NCI-H1436 (cell line): ENCODE measurements at regions not wholly inside any gene's neighbourhood (a gene's known extent, or its start where the extent isn't known, plus 50 kb on each side); places are given as distances from the start of the nearest gene placed in this dataset.

Experiments
- DNase-seq: peaks from one replicate; lab custom pipeline; 2025; lab: John Stamatoyannopoulos, UW

DNA sequence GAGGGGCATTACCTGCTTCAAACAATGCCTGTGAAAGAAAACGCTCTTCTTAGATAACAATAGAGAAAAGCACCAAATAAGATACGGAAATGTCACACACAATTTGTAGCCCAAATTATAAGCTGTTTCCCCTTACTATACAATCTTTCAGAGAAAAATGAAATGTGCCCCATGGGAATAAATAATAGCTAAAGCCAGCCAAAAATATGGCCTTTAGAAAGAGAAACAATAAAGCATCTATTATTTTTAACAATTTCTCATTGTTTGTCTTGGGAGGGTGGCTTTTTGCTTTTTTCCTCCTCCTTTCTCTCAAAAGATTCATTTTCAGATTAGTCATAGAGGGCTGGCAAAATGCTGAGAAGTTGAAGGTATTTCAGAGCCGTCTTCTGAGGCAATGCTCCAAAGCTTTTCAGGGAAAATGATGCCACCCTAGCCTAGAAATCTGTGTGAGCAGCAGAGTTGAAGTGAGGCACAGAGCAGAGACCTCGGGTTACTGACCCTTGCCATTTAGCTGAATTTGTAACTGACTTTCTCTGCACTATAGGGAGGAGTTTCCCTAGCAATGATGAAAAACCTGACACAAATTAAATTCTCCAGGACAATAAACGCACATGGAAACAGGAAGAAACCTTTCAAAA is 86.3 kb upstream of the PRICKLE2 start:
- no peak for DNase-seq

DNA sequence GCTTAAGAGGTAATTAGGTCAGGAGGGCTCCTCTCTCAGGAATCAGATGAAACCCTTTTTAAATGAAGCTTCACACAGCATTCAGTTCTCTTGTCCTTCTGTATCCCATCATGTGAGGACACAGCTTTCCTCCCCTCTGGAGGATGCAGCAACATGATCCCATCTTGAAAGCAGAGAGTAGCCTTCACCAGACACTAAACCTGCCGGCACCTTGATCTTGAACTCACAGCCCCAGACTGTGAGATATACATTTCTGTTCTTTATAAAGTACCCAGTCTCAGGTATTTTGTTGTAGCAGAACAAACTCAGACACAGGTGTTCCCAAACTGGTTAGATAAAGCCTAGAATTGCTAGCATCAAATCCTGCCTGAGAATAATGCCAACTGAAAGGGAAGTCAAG is 83.7 kb upstream of the PRICKLE2 start:
- no peak for DNase-seq

DNA sequence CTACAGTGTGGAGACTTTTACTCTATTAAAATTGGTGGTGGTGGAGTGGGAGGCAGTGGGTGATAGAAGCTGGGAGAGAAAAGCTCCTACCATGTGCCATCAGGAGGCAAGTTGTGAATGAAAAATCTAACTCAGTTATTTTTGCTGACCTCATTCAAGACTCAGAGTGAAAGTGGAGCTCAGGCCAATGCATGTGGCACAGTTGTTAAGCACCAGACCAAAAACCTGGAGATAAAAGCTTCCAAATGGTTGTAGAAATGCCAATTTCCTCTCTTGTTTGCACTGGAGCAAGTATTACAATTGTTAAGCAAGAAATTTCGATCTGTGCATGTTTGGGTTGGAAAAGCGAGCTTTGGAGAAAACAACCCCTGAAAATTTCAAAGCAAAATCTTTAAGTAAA is 81.5 kb upstream of the PRICKLE2 start:
- DNase-seq, result no peak

DNA sequence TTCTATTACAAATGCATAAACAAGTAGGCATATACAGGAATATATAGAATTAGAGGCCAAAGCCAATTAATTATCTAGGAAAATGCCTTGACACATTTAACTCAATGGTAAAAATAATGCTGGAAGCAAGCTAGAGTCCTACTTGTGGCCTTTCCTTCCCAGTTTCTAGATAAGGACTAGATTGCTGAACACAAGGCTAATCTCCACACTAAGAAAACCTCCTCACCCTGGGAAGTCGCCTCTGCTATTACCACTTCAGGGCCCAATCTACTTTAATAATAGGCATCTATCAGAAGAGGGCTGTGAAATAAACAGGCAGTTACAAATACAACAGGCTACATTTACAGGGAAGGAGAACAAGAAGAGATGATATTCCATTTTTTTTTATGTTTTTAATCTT is 80.5 kb upstream of the PRICKLE2 start:
- DNase-seq, result no peak

DNA sequence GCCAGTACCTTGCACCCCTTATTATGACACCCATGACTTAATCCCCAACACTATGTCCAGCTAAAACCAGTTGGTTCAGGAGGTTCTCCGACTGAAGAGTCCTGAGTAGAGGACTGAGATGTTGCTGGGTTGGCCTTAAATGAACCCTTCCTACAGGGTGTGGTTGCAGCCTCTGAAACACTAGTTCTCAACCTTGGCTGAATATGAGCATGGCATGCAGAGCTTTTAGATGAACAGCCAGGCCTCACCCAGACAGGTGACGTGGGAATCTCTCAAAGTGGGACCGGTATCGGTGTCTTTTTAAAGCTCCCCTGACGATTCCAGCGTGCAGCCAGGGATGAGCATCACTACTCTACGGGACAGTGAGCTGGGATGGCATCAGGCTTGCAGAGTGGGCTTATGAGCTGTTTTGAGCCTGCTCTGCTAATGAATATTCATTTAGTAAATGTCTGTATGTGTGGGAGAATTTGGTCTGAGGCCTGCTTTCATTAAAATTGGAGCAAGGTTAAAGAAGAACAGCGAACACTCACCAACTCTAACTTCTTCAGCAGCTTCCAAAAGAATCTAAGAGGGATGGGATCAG is 79.7 kb upstream of the PRICKLE2 start:
- no peak for DNase-seq

DNA sequence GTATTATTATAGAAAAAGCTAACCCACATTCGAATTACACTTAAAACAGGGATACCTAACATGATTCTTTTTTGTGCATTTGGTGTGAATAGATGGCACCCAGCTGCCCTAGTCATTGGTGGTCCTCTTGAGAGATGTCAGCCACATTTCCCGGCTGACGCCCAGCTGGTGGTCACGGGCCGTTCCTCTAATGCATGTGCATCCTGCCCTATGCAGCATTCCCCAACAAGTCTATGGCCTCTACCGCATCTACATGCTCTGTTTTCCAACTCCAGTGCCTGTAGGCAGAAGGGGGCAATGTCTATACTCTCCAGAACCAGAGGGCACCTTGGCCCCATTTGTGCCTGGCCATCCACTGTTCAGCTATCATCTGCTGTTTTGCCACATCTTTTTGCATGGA is 78.6 kb upstream of the PRICKLE2 start:
- no peak for DNase-seq

DNA sequence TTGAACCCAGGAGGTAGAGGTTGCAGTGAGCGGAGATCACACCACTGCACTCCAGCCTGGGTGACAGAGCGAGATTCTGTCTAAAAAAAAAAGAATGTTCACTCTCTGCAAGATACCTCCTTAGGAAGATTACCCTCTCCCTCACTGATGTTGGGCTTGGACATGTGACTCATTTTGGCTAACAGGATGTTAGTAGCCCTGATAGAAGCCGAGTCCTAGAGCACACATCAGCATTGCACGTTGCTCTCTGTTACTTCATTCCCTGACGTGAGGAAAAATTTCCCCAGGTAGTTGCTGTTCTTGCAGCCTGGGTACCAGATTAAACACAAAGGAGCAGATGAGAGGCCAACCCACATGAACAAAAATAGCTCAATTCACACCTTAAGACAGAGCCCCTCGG is 78.1 kb upstream of the PRICKLE2 start:
- no peak for DNase-seq

DNA sequence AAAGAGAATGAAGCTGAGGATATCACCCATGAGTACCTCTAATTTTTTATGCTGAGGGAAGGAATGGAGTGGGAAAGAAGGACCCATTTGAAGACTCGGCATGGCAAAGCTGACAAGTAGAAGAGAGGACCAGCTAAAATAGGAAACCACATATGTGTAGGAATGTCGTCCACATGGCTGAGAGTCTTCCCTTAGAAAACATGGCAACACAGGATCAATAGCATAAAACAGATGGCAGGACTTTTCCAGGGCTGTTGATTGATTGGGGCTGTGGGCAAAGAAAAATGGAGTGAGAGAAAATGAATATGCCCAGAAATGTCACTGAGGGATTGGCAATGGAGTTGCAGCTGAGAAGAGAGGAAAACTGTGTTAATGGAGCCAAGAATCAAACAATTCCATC is 76.2 kb upstream of the PRICKLE2 start:
- no peak for DNase-seq

DNA sequence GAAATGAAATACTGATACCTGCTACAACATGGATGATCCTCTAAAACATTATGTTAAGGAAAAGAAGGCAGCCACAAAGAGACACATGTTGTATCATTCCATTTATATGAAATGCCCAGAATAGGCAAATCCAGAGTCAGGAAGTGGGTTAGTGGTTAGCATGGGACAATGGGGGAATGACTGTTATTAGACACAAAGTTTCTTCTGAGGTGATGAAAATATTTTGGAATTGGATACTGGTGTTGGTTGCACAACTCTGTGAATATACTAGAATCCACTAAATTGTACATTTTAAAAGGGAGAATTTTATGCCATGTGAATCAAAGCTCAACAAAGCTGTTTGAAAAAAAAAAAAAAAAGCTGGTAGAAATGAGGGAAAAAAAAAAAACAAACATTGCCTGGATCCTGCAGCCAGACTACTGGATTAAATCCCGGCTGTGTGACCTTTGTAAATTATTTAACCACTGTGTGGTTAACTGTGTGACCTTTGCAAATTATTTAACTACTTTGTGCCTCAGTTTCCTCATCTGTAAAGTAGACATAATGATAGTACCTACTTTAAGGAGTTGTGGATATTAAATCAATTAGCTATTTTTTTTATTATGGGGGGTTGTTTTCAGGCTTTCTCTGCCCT is 75.6 kb upstream of the PRICKLE2 start:
- no peak for DNase-seq

DNA sequence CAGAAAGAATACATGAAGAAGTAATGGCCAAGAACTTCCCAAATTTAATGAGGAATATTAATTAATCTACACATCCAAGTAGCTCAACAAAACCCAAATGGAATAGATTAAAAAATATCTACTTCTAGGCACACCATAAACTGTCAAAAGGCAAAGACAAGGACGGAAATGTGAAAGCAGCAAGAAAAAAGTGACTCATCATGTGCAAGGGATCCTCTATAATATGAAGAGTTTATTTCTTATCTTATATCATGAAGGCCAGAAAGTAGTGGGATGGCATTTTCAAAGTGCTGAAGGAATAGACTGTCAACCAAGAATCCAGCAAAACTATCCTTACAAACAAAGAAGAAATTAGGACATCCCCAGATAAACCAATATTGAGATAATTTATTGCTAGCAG is 73.9 kb upstream of the PRICKLE2 start:
- no peak for DNase-seq

DNA sequence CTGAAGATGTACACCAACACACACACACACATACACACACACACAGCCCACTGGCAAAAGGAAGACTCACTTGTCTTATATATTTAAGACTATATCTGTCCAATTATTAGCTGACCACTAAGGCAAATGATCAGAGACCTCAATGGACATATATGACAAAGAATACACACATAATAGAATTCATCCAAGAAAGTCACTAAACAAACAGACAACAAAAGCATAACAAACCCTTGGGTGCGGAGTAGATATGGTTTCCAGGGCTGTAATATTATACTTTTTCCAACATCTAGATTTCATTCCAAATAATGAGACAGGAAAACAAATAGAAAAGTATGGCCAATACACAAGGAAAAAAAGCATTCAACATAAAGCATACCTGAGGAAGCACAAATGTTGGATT is 72.3 kb upstream of the PRICKLE2 start:
- no peak for DNase-seq

DNA sequence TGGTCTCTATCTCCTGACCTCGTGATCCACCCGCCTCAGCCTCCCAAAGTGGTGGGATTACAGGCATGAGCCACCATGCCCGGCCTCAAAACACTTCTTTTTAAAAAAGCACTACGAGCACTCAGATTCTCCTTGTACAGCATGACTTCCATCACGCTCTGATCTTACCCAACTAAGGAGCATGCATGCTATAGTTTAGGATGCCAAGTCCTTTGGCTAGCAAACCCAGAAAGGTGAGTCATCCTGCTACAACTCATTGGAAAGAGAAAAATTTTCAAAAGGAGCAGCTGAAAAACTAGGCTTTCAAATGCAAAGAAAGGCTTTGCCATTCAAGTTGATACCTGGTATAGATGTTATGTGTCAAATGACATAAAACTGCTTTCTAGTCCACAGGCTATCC is 70.3 kb upstream of the PRICKLE2 start:
- DNase-seq, result no peak

DNA sequence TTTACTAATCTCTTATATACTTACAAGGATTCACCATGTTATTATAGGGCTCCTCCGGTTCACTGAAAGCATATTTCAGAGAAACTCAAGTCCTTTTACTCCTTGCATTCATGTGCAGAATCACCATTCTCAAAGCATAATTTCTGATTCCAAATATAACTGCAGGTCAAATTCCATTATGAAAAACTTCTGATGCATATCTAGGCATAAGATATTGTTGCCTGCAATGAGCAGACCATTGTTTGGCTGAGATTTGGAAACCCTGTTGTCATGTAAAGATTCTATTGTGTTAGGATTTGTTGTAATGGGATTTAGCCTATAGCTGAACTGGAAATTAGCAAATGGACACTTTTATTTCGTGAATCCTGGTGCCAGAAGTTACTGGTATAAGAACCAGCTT is 69.5 kb upstream of the PRICKLE2 start:
- DNase-seq, result no peak

DNA sequence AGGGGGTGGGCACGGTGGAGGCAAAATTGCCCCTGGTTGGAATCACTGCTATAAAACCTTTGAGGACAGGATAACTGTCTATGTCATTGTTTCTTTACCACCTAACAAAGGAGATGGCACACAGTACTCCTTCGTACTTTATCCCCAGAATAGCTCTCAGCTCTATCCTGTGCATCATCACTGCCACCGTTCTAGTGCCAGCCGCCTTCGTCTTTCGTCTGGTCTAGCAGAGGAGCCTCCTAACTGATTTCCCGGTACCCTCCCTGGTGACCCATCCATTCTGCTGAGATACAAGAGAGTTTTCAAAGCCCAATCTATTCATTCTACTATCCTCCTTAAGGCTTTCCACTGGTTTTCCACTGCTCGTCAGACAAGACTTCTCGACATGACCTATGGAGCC is 67.9 kb upstream of the PRICKLE2 start:
- no peak for DNase-seq

DNA sequence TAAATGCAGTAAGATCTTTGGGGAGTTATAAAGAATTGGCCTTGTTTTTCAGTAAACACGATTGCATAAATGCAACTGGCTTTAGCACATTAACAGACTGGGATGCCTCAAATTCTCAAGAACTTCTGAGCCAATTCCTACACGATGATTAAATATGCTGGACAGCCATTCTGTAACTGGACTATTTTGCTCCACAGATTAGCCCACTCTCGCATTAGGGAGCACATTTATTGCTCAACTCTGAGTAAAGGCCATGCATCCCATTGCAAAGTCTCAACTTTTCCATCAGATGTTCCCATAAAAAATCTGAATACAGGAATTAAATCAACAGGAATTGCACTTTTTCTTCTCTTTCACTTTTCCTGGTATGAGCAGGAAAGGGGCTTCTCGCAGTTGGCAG is 66.7 kb upstream of the PRICKLE2 start:
- DNase-seq, result no peak

DNA sequence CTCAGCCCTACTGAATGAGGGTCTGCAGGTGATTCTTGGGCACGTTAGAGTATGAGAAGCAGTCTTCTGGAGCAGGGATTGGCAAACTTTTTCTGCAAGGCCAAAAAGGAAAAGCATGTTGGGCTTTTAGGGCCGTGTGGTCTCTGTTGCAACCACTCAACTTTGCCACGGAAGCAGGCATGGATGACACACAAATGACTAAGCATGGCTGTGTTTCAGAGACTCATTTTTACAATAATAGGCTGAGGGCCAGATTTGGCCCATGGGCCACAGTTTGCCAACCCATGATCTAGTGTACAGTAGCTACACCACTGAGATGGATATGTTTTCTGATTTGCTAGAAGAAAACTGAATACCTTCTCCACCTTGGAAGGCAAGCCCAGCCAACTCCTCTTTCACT is 66.1 kb upstream of the PRICKLE2 start:
- no peak for DNase-seq

DNA sequence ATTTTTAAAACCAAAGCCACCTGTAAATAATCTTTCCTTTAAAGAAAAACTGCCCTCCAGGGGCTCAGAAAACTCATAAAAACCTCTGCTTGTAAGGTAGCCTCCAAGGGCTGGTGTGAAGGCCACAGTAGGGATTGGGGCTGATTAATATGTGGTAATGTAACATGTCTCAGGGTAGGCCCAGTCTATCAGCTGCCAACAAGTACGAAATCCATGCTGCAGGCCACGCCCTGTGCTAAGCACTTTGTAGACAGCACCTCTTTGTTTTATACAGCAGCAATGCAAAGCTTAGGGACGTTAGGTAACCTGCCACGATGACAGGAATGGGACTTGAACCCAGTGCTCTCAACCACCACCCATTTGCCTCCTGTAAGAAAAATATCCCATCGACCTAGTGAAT is 65.6 kb upstream of the PRICKLE2 start:
- no peak for DNase-seq

DNA sequence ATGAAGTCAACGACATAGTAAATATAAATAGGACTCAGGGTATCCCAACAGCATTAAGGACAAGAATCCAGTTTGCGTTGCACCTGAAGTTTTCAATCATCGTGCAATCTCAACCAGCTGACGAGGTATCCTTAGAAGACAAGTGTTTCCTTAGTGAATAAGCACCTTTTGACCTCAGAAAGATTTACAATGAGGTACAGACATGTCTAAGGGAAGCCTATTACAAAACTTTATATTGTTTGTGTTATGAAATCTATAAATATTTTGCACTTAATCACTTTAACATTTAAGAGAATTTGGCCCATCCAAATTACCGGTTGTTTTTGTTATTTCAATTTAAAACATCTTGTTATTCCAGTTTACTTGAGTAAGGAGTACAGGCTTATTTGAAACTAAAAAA is 64.9 kb upstream of the PRICKLE2 start:
- no peak for DNase-seq

DNA sequence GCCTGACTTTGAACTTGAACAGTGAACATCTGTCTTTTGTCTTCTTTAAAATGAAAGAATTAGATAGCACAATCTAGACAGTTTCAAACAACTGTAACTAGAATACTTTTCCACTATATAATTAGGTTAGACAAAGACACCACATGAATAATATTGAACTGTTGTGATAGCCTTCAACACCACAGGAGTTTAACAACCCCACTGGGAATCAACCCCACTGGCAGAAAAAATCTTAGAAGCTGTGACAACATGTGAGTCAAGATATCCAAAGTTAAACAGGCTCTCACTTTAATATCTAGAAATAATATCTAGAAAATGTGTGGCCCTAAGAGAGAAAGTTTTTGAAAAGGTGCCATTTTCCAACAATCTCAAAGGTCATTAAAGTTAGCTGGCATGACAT is 64.4 kb upstream of the PRICKLE2 start:
- no peak for DNase-seq

DNA sequence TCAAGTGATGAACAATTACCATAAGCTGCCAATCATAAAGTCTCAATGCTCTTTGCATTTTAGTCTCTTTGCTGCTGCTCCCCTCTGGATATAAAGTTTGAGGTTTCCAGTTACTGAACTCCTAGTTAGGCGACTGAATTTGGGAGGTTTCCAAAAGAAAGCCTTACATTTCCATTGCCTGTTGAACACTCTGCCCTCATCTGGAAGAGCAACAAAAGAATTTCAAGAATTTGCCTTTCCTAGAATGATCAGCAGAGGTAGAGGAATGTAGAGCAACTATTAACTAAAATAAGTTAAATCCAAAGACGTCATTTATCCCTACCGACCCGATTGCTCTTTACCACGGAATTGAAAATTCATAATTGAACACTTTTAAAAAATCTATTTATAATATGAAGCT is 53.4 kb upstream of the PRICKLE2 start:
- no peak for DNase-seq

DNA sequence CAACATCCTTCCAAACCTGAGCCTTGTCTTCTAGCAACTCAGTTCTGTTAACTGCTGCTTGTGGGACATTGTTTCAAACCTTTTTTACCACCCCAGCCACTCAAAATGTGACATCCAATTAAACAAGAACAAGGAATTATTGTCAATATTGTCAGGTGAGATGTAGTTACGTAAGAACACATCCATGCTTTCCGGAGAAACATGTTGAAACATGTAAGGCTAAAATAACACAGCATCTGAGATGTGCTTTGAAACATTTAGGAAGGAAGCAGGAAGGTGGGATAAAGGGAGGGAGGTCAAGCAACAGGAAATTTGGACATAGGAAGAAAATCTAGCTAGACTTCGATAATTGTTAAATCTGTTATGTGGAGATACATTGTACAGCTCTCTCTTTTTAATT is 50.9 kb upstream of the PRICKLE2 start:
- DNase-seq, result no peak
